Naive thymus-derived CD8-positive, alpha-beta T cell (primary cell): ENCODE measurements at regions not wholly inside any gene's neighbourhood (a gene's known extent, or its start where the extent isn't known, plus 50 kb on each side); places are given as distances from the start of the nearest gene placed in this dataset.

Experiments used
- ATAC-seq, 2 donors: fragments of 150-1000 bp; cut with Tn5 transposase in 1 of 2; sonication (Bioruptor Pico), chemical (Tn5 transposase) in 1 of 2; 1 replicate in 1 of 2; 2 replicates in 1 of 2; pipeline ENCODE4 v1.10.0; 2021; ENCODE audit warnings: mild to moderate bottlenecking in 2 of 2, moderate library complexity in 2 of 2
- POLR2A ChIA-PET: fragments of 350-600 bp; sonication (Branson Sonifier 250); formaldehyde crosslinking; loops from one replicate; lab custom pipeline; 2021; ENCODE audit warnings: antibody characterized with exemption; lab: Charles Lee
- DNase-seq, 10 donors: peaks; one replicate each; pipeline versions ENCODE4 v3.0.0 to v3.0.0-alpha.2; 2020 to 2022
- H3K27ac Mint-ChIP-seq, 10 donors: one replicate each; pipeline ENCODE4 v1.8.0; 2020 to 2022; ENCODE audit warnings: mild to moderate bottlenecking in 10 of 10, mixed read lengths in 10 of 10, moderate library complexity in 4 of 10, inconsistent platforms in 1 of 10
- H3K27me3 Mint-ChIP-seq, 5 donors: one replicate each; pipeline ENCODE4 v1.8.0; 2021 to 2022; ENCODE audit warnings: mixed read lengths in 5 of 5
- H3K36me3 Mint-ChIP-seq, 3 donors: one replicate each; pipeline ENCODE4 v1.8.0; 2020 to 2022; ENCODE audit warnings: mixed read lengths in 3 of 3, mild to moderate bottlenecking in 2 of 3, inconsistent platforms in 1 of 3
- H3K4me1 Mint-ChIP-seq, 4 donors: one replicate each; pipeline ENCODE4 v1.8.0; 2021 to 2022; ENCODE audit warnings: mixed read lengths in 4 of 4
- H3K4me3 Mint-ChIP-seq, 10 donors: one replicate each; pipeline ENCODE4 v1.8.0; 2020 to 2022; ENCODE audit warnings: mild to moderate bottlenecking in 10 of 10, mixed read lengths in 10 of 10, moderate library complexity in 6 of 10, inconsistent platforms in 1 of 10
- H3K9me3 Mint-ChIP-seq, 9 donors: one replicate each; pipeline ENCODE4 v1.8.0; 2020 to 2022; ENCODE audit warnings: mixed read lengths in 9 of 9, mild to moderate bottlenecking in 3 of 9, inconsistent platforms in 1 of 9, moderate library complexity in 1 of 9

DNA sequence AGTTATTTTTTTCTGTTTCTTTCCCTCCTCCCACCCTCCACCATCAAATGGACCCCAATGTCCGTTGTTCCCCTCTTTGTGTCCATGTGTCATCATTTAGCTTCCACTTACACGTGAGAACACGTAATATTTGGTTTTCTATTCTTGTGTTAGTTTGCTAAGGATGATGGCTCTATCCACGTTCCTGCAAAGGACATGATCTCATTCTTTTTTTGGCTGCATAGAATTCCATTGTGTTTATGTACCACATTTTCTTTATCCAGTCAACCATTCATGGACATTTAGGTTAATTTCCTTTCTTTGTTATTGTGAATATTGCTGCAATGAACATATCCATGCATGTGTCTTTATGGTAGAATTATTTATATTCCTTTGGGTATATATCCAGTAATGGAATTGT lies 91.3 kb upstream of the TNP1 start:
- ATAC-seq (no peak), DNase-seq (no peak)

GRCh38 chr2:216950547-216950946 lies 90.7 kb upstream of the TNP1 start:
- Mint-ChIP-seq H3K4me1 (no peaks in the 10 kb centered on the region), H3K27me3 (peaks cover 4 to 17% (median 5%) of the 10 kb centered on the region in 5 donors), H3K36me3 (peaks cover 0 to 10% (median 0%) of the 10 kb centered on the region in 3 donors), H3K27ac (no peak overlapping the region), H3K9me3 (peaks cover 0 to 21% (median 13%) of the 10 kb centered on the region in 9 donors), H3K4me3 (no peak overlapping the region)
- DNase-seq, result no peak
- ATAC-seq, result no peak
- POLR2A ChIA-PET, result no interaction called here

More for the DNA sequence above, 91.3 kb upstream of the TNP1 start:
- Mint-ChIP-seq H3K9me3 (peaks cover 0 to 21% (median 13%) of the 10 kb centered on the region in 9 donors), H3K27me3 (peaks cover 4 to 15% (median 4%) of the 10 kb centered on the region in 5 donors), H3K4me3 (no peak overlapping the region), H3K36me3 (peaks cover 0 to 10% (median 0%) of the 10 kb centered on the region in 3 donors), H3K4me1 (no peaks in the 10 kb centered on the region), H3K27ac (no peak overlapping the region)
- POLR2A ChIA-PET, result no interaction called here

GRCh38 chr2:216949700-216950413 lies 90.0 kb upstream of the TNP1 start:
- Mint-ChIP-seq H3K27me3 (peaks cover 4 to 16% (median 5%) of the 10 kb centered on the region in 5 donors), H3K9me3 (peaks cover 0 to 21% (median 13%) of the 10 kb centered on the region in 9 donors), H3K4me3 (no peak overlapping the region), H3K27ac (no peak overlapping the region), H3K4me1 (no peaks in the 10 kb centered on the region), H3K36me3 (peaks cover 0 to 10% (median 0%) of the 10 kb centered on the region in 3 donors)
- ATAC-seq (no peak), DNase-seq (no peak)
- POLR2A ChIA-PET, result no interaction called here

DNA sequence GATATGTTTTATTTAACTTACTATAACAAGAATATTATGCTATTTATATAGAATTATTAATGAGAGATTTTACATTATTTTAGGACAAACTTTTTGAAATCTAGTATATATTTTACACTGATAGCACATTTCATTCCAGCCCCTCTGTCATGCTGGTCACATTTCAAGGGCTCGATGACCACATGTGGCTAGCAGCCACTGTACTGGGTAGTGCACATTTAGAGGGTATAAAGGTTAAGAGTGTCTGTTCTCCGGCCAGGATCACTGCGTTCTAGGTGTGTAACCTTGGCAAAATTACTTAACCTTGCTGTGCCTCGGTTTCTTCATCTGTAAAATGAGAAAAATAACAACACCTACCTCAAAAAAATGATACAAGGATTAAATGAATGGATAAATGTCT lies 87.2 kb upstream of the TNP1 start:
- DNase-seq, result no peak
- Mint-ChIP-seq H3K4me3 (no peak overlapping the region), H3K27ac (no peak overlapping the region), H3K27me3 (peaks cover 0 to 10% (median 3%) of the 10 kb centered on the region in 5 donors), H3K9me3 (peaks cover 0 to 6% (median 2%) of the 10 kb centered on the region in 9 donors), H3K4me1 (no peaks in the 10 kb centered on the region), H3K36me3 (no peaks in the 10 kb centered on the region)
- POLR2A ChIA-PET, result no interaction called here
- ATAC-seq, result no peak

GRCh38 chr2:216944733-216945132 lies 84.9 kb upstream of the TNP1 start:
- Mint-ChIP-seq H3K27me3 (peaks cover 0 to 16% (median 1%) of the 10 kb centered on the region in 5 donors), H3K36me3 (no peaks in the 10 kb centered on the region)
- POLR2A ChIA-PET, result no interaction called here

DNA sequence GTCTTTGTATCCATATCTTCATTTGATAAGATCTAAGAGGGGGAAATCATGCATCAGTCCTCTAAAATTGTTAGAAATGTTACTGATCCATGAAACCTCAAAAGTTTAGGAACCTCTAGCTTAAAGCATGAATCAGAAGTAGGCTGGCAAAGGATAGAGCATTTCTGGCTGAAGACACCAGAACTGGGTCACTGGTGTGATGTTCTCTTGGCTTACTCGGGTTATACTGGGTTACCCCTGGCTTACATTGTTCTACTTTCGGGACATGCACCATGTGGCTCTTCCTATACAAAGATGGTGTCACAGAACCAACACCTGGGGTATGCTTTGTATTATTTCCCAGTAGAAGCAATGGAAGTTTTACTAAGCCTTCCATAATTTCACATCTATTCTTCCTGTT lies 83.2 kb upstream of the TNP1 start:
- Mint-ChIP-seq H3K4me3 (no peak overlapping the region), H3K27ac (no peak overlapping the region), H3K27me3 (peaks cover 0 to 21% (median 1%) of the 10 kb centered on the region in 5 donors), H3K4me1 (no peaks in the 10 kb centered on the region), H3K9me3 (peaks cover 0 to 10% (median 0%) of the 10 kb centered on the region in 9 donors), H3K36me3 (no peaks in the 10 kb centered on the region)
- DNase-seq (no peak), ATAC-seq (no peak)
- POLR2A ChIA-PET, result no interaction called here

More at GRCh38 chr2:216944733-216945132, 84.9 kb upstream of the TNP1 start:
- Mint-ChIP-seq H3K9me3 (peaks cover 0 to 10% (median 0%) of the 10 kb centered on the region in 9 donors), H3K4me3 (no peak overlapping the region), H3K27ac (peak overlapping the region in 1 of 10 donors; percentile 55), H3K4me1 (no peaks in the 10 kb centered on the region)
- ATAC-seq (no peak), DNase-seq (no peak)

GRCh38 chr2:216942465-216942864 lies 82.6 kb upstream of the TNP1 start:
- Mint-ChIP-seq H3K36me3 (no peaks in the 10 kb centered on the region), H3K4me3 (no peak overlapping the region), H3K27ac (peak overlapping the region in 1 of 10 donors; percentile 57), H3K4me1 (no peaks in the 10 kb centered on the region), H3K9me3 (peaks cover 0 to 10% (median 0%) of the 10 kb centered on the region in 9 donors), H3K27me3 (peaks cover 0 to 21% (median 1%) of the 10 kb centered on the region in 5 donors)
- POLR2A ChIA-PET, result no interaction called here
- ATAC-seq, result no peak
- DNase-seq, result no peak

- no peak for DNase-seq
- peaks cover 0 to 10% (median 0%) of the 10 kb centered on the region in 9 donors for H3K9me3 Mint-ChIP-seq
- H3K27me3 Mint-ChIP-seq, result peaks cover 0 to 21% (median 1%) of the 10 kb centered on the region in 5 donors
- no peaks in the 10 kb centered on the region for H3K4me1 Mint-ChIP-seq
- no peaks in the 10 kb centered on the region for H3K36me3 Mint-ChIP-seq
- POLR2A ChIA-PET, result no interaction called here
- ATAC-seq, result no peak
- no peak overlapping the region for H3K27ac Mint-ChIP-seq
- no peak overlapping the region for H3K4me3 Mint-ChIP-seq
These were observed 82.2 kb upstream of the TNP1 start for GRCh38 chr2:216942016-216942415.

DNA sequence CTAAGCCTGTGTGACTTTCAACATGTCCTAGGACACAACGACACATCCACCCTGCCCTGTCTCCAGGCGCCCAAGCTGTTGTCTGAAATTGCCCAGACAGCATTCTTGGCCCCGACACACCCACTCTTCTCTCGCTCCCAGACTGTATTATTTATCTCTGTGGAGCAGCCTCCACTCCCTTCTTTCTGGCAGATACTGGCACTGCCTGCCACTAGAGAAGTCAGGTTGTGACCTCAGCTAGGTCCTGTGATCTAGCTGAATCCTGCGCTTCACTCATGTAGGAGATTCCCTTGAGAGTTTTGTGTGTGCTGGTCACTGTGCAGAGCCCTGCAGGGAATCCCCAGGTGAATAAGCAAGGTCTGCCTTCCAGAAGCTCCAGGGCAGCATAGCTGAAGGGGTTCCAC lies 77.1 kb upstream of the TNP1 start:
- Mint-ChIP-seq H3K4me3 (no peak overlapping the region), H3K27ac (no peak overlapping the region), H3K27me3 (peaks cover 0 to 13% (median 2%) of the 10 kb centered on the region in 5 donors), H3K36me3 (no peaks in the 10 kb centered on the region), H3K9me3 (peaks cover 0 to 10% (median 0%) of the 10 kb centered on the region in 9 donors), H3K4me1 (no peaks in the 10 kb centered on the region)
- POLR2A ChIA-PET, result no interaction called here
- ATAC-seq, result no peak
- no peak for DNase-seq

- no peaks in the 10 kb centered on the region for H3K36me3 Mint-ChIP-seq
- POLR2A ChIA-PET, result no interaction called here
- DNase-seq (no peak), ATAC-seq (no peak)
- H3K4me1 Mint-ChIP-seq, result no peaks in the 10 kb centered on the region
- no peak overlapping the region for H3K4me3 Mint-ChIP-seq
- no peaks in the 10 kb centered on the region for H3K9me3 Mint-ChIP-seq
- H3K27ac Mint-ChIP-seq, result peak overlapping the region in 1 of 10 donors; percentile 6
- H3K27me3 Mint-ChIP-seq, result peaks cover 0 to 8% (median 2%) of the 10 kb centered on the region in 5 donors
These were observed 74.8 kb upstream of the TNP1 start for GRCh38 chr2:216934623-216935022.

DNA sequence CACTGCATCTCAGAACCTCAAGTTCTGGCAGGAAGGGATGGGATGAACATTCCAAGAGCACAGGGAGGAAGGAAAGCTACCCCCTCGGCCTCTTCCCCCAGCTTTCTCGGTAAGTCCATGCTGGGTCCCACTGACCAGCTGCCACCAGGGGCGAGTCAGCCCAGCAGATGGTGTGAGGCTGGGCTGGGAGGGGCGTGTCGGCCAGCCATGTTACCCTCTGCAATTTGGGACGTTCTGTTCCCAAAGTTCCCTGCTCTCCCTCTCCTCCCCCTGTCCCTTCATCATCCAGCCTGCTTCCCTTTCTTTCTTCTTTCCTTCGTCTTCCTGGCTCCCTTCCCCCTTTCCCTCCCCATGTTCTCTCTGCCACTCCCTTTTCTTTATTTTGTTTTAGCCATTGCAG lies 74.3 kb upstream of the TNP1 start:
- peaks cover 0 to 8% (median 2%) of the 10 kb centered on the region in 5 donors for H3K27me3 Mint-ChIP-seq
- DNase-seq (no peak), ATAC-seq (no peak)
- POLR2A ChIA-PET, result no interaction called here
- no peaks in the 10 kb centered on the region for H3K4me1 Mint-ChIP-seq
- peaks cover 0 to 3% (median 0%) of the 10 kb centered on the region in 9 donors for H3K9me3 Mint-ChIP-seq
- H3K36me3 Mint-ChIP-seq, result no peaks in the 10 kb centered on the region
- no peak overlapping the region for H3K27ac Mint-ChIP-seq
- no peak overlapping the region for H3K4me3 Mint-ChIP-seq

DNA sequence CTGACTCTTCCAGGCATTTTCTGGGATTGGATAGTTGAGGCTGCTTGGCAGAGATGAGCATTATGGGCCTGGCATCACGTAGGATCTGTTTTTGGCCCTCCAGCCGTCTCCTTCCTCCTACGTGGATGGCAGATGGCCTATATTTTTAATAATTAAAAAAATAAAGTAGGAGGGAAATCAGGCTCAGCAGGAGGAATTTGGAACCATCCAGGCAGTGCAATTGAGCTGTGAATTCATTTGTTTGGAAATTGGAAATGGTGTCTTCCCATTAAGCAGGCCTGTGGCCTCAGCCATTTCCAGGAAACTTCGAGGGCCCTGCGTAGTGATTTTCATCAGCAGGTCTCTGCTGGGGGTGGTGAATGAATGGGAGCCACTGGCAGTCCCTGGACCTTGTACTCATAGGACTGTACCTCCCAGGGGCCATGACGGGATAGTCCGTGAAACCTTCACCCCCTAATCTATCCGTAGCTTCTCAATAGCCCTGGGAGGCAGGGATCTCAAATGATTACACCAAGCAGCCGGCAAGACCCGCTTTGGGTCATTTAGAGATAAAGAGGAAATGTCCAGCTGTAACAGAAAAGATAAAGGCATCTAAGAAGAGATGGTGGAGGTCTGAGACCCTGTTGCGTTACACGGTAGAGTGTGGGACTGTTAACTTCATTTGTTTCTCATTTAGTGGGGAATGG lies 73.1 kb upstream of the TNP1 start:
- DNase-seq (no peak), ATAC-seq (no peak)
- Mint-ChIP-seq H3K9me3 (peaks cover 0 to 3% (median 0%) of the 10 kb centered on the region in 9 donors), H3K4me3 (no peak overlapping the region), H3K4me1 (no peaks in the 10 kb centered on the region), H3K27me3 (peaks cover 0 to 4% (median 2%) of the 10 kb centered on the region in 5 donors), H3K36me3 (no peaks in the 10 kb centered on the region), H3K27ac (no peak overlapping the region)
- POLR2A ChIA-PET, result interaction anchor here (0.6 kb wide), 1 partner anchor 1325 kb away, joined by 3 read pairs; no protein-coding TSS in a partner anchor
